PC-9 (cell line): ENCODE measurements at regions not wholly inside any gene's neighbourhood (a gene's known extent, or its start where the extent isn't known, plus 50 kb on each side); places are given as distances from the start of the nearest gene placed in this dataset.

Experiments
- BruUV-seq: library from RNA; stranded (reverse); fragments of 400-500 nt; replicated peaks from 2 replicates; lab custom pipeline; 2021; lab: Mats Ljungman, UMichigan
- CTCF ChIA-PET: fragments of 300-600 bp; sonication (Branson Sonifier 250); formaldehyde crosslinking; loops from one replicate; lab custom pipeline; 2022; ENCODE audit warnings: antibody characterized with exemption; lab: Charles Lee
- POLR2A ChIA-PET: fragments of 300-600 bp; sonication (Branson Sonifier 250); formaldehyde crosslinking; loops from one replicate; lab custom pipeline; 2022; ENCODE audit warnings: antibody characterized with exemption; ENCODE audit not compliant: unreplicated experiment; lab: Charles Lee
- DNase-seq, 2 experiments: peaks; one replicate each; pipeline versions ENCODE4 v3.0.0 to v3.0.0-alpha.2; 2015 to 2022; ENCODE audit warnings: mixed read lengths in 1 of 2
- H2AFZ ChIP-seq: fragments of 200-600 bp; sonication (generic); 2 replicates; pipeline ENCODE4 v1.8.1; 2017; ENCODE audit warnings: antibody characterized with exemption
- H3F3A ChIP-seq: fragments of 200-600 bp; sonication (generic); 2 replicates; pipeline ENCODE4 v1.8.1; 2017; ENCODE audit warnings: antibody characterized with exemption, mild to moderate bottlenecking, low read depth; ENCODE audit not compliant: insufficient read depth
- H3K27ac ChIP-seq: fragments of 200-600 bp; sonication (generic); 2 replicates; pipeline ENCODE4 v1.6.1; 2016; ENCODE audit warnings: mixed run types
- H3K27me3 ChIP-seq: fragments of 200-600 bp; sonication (generic); 2 replicates; pipeline ENCODE4 v1.6.1; 2016; ENCODE audit warnings: low read depth, mixed run types; ENCODE audit not compliant: insufficient read depth
- H3K36me3 ChIP-seq: fragments of 200-600 bp; sonication (generic); 2 replicates; pipeline ENCODE4 v1.6.1; 2016; ENCODE audit warnings: low read depth, mixed run types
- H3K4me1 ChIP-seq: fragments of 200-600 bp; sonication (generic); replicated peaks from 2 replicates; pipeline ENCODE4 v1.6.1; 2016; ENCODE audit warnings: mixed run types; ENCODE audit not compliant: insufficient read depth
- H3K4me2 ChIP-seq: fragments of 200-600 bp; sonication (generic); 2 replicates; pipeline ENCODE4 v1.6.1; 2017; ENCODE audit warnings: mixed run types
- H3K4me3 ChIP-seq: fragments of 200-600 bp; sonication (generic); 2 replicates; pipeline ENCODE4 v1.6.1; 2016; ENCODE audit warnings: mixed run types
- H3K79me2 ChIP-seq: fragments of 200-600 bp; sonication (generic); 2 replicates; pipeline ENCODE4 v1.6.1; 2017; ENCODE audit warnings: low read depth, mixed run types
- H3K9me2 ChIP-seq: fragments of 200-600 bp; sonication (generic); 2 replicates; pipeline ENCODE4 v1.8.1; 2017; ENCODE audit warnings: mild to moderate bottlenecking; ENCODE audit not compliant: insufficient read depth
- H3K9me3 ChIP-seq: fragments of 200-600 bp; sonication (generic); 2 replicates; pipeline ENCODE4 v1.8.1; 2016; ENCODE audit warnings: low read depth; ENCODE audit not compliant: insufficient read depth
- H4K20me1 ChIP-seq: fragments of 200-600 bp; sonication (generic); 2 replicates; pipeline ENCODE4 v1.8.1; 2017; ENCODE audit not compliant: insufficient read depth
- CTCF ChIP-seq: fragments of 200-600 bp; sonication (generic); conservative IDR thresholded peaks from 2 replicates; pipeline ENCODE4 v1.6.1; 2017; ENCODE audit warnings: mixed run types, antibody characterized with exemption, mild to moderate bottlenecking, moderate library complexity
- EZH2 ChIP-seq: fragments of 200-600 bp; sonication (generic); IDR thresholded peaks from 2 replicates; pipeline ENCODE4 v1.8.0; 2017; ENCODE audit warnings: antibody characterized with exemption, low read depth
- intact Hi-C: fragments of 100-400 bp; cut with micrococcal nuclease; formaldehyde crosslinking; loops from one replicate; pipeline ENCODE4 v1.10.0; 2022; ENCODE audit not compliant: unreplicated experiment

- Histone ChIP-seq H3F3A (no peaks in the 10 kb centered on the region), H3K27me3 (no peaks in the 10 kb centered on the region), H3K4me1 (no peaks in the 10 kb centered on the region), H3K4me3 (no peak overlapping the region), H3K79me2 (no peaks in the 10 kb centered on the region), H2AFZ (no peak overlapping the region), H3K9me2 (no peaks in the 10 kb centered on the region; the same call in 1 of the 2 replicates), H4K20me1 (no peaks in the 10 kb centered on the region), H3K27ac (no peak overlapping the region), H3K9me3 (no peaks in the 10 kb centered on the region; the same call in 1 of the 2 replicates), H3K36me3 (no peaks in the 10 kb centered on the region), H3K4me2 (no peak overlapping the region)
- DNase-seq: no peak
- ChIA-PET CTCF (no interaction called here), POLR2A (no interaction called here)
- intact Hi-C loops: no loop called here
- no TSS peak for BruUV-seq
- TF ChIP-seq EZH2: no peak
These were observed 1441.5 kb downstream of the OTOL1 start for GRCh38 chr3:162938083-162938482.

GRCh38 chr3:162945626-162946025 lies 1449.0 kb downstream of the OTOL1 start:
- no peak overlapping the region for H2AFZ ChIP-seq
- POLR2A ChIA-PET: no interaction called here
- no peaks in the 10 kb centered on the region for H3K4me1 ChIP-seq
- H3K36me3 ChIP-seq: no peaks in the 10 kb centered on the region
- intact Hi-C loops: no loop called here
- no peaks in the 10 kb centered on the region for H3K27me3 ChIP-seq
- BruUV-seq: no TSS peak
- DNase-seq: no peak
- H3K9me2 ChIP-seq: peaks cover 3% of the 10 kb centered on the region; the same call in 1 of the 2 replicates
- no peak for TF ChIP-seq CTCF
- no peak for TF ChIP-seq EZH2
- CTCF ChIA-PET: no interaction called here
- no peaks in the 10 kb centered on the region for H3F3A ChIP-seq
- no peaks in the 10 kb centered on the region for H3K79me2 ChIP-seq
- no peak overlapping the region for H3K27ac ChIP-seq
- no peak overlapping the region for H3K4me2 ChIP-seq
- H4K20me1 ChIP-seq: no peaks in the 10 kb centered on the region
- no peak overlapping the region for H3K4me3 ChIP-seq
- H3K9me3 ChIP-seq: no peaks in the 10 kb centered on the region

- no peak overlapping the region for H3K4me2 ChIP-seq
- no peaks in the 10 kb centered on the region for H3K4me1 ChIP-seq
- no peak overlapping the region for H3K27ac ChIP-seq
- BruUV-seq: no TSS peak
- no peaks in the 10 kb centered on the region for H3K27me3 ChIP-seq
- no peaks in the 10 kb centered on the region for H3K36me3 ChIP-seq
- no peaks in the 10 kb centered on the region for H3K79me2 ChIP-seq
- H3F3A ChIP-seq: no peaks in the 10 kb centered on the region
- no peak overlapping the region for H2AFZ ChIP-seq
- H3K9me2 ChIP-seq: 0 out of 2 replicates have a peak, but pooled peaks cover 6% of the 10 kb centered on the region
- ChIA-PET POLR2A (no interaction called here), CTCF (no interaction called here)
- no peak for TF ChIP-seq EZH2
- no peaks in the 10 kb centered on the region for H4K20me1 ChIP-seq
- no peak overlapping the region for H3K4me3 ChIP-seq
- H3K9me3 ChIP-seq: no peaks in the 10 kb centered on the region
- intact Hi-C loops: no loop called here
- DNase-seq: no peak
These were observed 1460.1 kb downstream of the OTOL1 start for GRCh38 chr3:162956711-162957110.

GRCh38 chr3:162960269-162960668 lies 1463.7 kb downstream of the OTOL1 start:
- no peak for DNase-seq
- no peaks in the 10 kb centered on the region for H3K9me2 ChIP-seq
- no TSS peak for BruUV-seq

More at GRCh38 chr3:162960269-162960668, 1463.7 kb downstream of the OTOL1 start:
- Histone ChIP-seq H3K27me3 (no peaks in the 10 kb centered on the region), H3F3A (no peaks in the 10 kb centered on the region), H3K79me2 (no peaks in the 10 kb centered on the region), H3K27ac (no peak overlapping the region), H3K4me1 (no peaks in the 10 kb centered on the region), H3K4me2 (no peak overlapping the region), H3K36me3 (no peaks in the 10 kb centered on the region), H3K4me3 (no peak overlapping the region), H3K9me3 (no peaks in the 10 kb centered on the region), H4K20me1 (no peaks in the 10 kb centered on the region), H2AFZ (no peak overlapping the region)
- no peak for TF ChIP-seq CTCF
- TF ChIP-seq EZH2: no peak
- POLR2A ChIA-PET: no interaction called here
- intact Hi-C loops: no loop called here
- CTCF ChIA-PET: no interaction called here
